DMS 273 treated with DMSO at 0.1 percent for 48 hours (cell line): ENCODE measurements at regions not wholly inside any gene's neighbourhood (a gene's known extent, or its start where the extent isn't known, plus 50 kb on each side); places are given as distances from the start of the nearest gene placed in this dataset.
"Not testable (repeated sequence)": the region's sequence is repeated elsewhere in the genome, so short reads cannot be mapped to it uniquely, and the experiment has no call there.

Experiments
- DNase-seq: peaks from one replicate; lab custom pipeline; 2025; lab: John Stamatoyannopoulos, UW

GRCh38 chr2:48221846-48222516, 92.5 kb upstream of the FOXN2 start:
- DNase-seq, result no peak

- DNase-seq, result no peak
Observed at GRCh38 chr2:48227617-48228344, 86.7 kb upstream of the FOXN2 start.

- no peak for DNase-seq
Observed at GRCh38 chr2:48228345-48228684, 86.2 kb upstream of the FOXN2 start.

GRCh38 chr2:48229063-48229462, 85.4 kb upstream of the FOXN2 start:
- no peak for DNase-seq

GRCh38 chr2:48230834-48231233, 83.6 kb upstream of the FOXN2 start:
- no peak for DNase-seq

- no peak for DNase-seq
Observed at GRCh38 chr2:48232351-48232750, 82.1 kb upstream of the FOXN2 start.

GRCh38 chr2:48233005-48233404, 81.5 kb upstream of the FOXN2 start:
- DNase-seq, result no peak

GRCh38 chr2:48233824-48234223, 80.7 kb upstream of the FOXN2 start:
- DNase-seq, result not testable (repeated sequence)

GRCh38 chr2:48235076-48235475, 79.4 kb upstream of the FOXN2 start:
- DNase-seq, result no peak

- no peak for DNase-seq
Observed at GRCh38 chr2:48238381-48238780, 76.1 kb upstream of the FOXN2 start.

GRCh38 chr2:48240912-48241311, 73.6 kb upstream of the FOXN2 start:
- DNase-seq, result no peak

- DNase-seq, result no peak
Observed at GRCh38 chr2:48247206-48247605, 67.3 kb upstream of the FOXN2 start.

GRCh38 chr2:48248251-48248933, 66.1 kb upstream of the FOXN2 start:
- peak; percentile 87 for DNase-seq

- peak; percentile 95 for DNase-seq
Observed at GRCh38 chr2:48249025-48249424, 65.5 kb upstream of the FOXN2 start.

GRCh38 chr2:48249631-48250473, 64.6 kb upstream of the FOXN2 start:
- DNase-seq, result peak; percentile 94

- DNase-seq, result no peak
Observed at GRCh38 chr2:48250474-48250844, 64.0 kb upstream of the FOXN2 start.

- no peak for DNase-seq
Observed at GRCh38 chr2:48250943-48251342, 63.5 kb upstream of the FOXN2 start.

GRCh38 chr2:48251437-48252148, 62.9 kb upstream of the FOXN2 start:
- no peak for DNase-seq

- DNase-seq, result no peak
Observed at GRCh38 chr2:48253301-48253700, 61.2 kb upstream of the FOXN2 start.

GRCh38 chr2:48254839-48255238, 59.6 kb upstream of the FOXN2 start:
- DNase-seq, result no peak

GRCh38 chr2:48257456-48257855, 57.0 kb upstream of the FOXN2 start:
- DNase-seq, result no peak
